ENCODE measurements at regions not wholly inside any gene's neighbourhood (a gene's known extent, or its start where the extent isn't known, plus 50 kb on each side); places are given as distances from the start of the nearest gene placed in this dataset.

GRCh38 chr15:79184465-79184892 lies 93.9 kb upstream of the RASGRF1 start:
- peak in 5 of 6 experiments; percentile 34 to 63 (median 49) for DNase-seq

- no peak for DNase-seq
These were observed 89.7 kb upstream of the RASGRF1 start for GRCh38 chr15:79180318-79180717.

- no peak for DNase-seq
These were observed 89.0 kb upstream of the RASGRF1 start for GRCh38 chr15:79179597-79179996.

DNA sequence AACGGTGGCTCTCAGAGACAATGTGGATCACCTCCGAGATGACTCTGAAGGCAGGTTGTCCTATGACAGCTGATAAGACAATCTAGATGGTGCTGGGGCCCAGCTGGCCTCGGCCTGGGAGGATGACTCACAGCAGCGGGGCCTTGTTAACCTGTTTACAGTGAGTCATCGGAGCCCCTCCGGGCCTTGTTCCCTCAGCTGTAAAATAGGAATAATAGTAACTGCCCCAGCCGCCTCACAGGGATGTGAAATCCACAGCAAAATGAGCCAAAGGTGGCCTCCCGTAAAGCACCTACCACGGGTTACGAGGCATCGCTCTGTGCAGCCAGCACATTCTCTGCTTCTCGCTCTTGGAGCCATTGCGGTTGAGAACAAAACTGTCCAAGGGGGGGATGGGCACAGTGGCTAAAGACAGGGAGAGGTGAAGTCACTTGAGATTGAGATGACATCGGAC lies 88.6 kb upstream of the RASGRF1 start:
- no peak for DNase-seq

GRCh38 chr15:79178594-79178993 lies 88.0 kb upstream of the RASGRF1 start:
- DNase-seq = no peak

DNA sequence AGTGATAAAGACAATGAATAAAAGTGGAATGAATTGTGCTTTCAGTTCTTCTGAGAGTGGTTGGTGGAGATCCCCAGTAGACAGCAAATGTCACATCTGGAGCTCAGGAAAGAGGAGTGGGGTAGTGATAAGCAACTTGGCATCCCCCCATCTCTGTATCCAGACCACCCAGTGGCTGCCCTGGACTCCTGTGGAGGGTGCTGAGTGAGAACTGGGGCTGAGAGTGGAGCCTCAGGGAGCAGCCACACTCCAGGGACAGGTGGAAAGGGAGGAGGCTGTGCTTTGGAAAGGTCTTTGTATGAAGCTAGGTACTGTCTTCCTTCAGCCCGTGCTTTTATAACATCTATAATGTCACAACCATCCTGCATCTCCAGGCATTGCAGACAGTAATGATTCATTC lies 85.6 kb upstream of the RASGRF1 start:
- no peak for DNase-seq

GRCh38 chr15:79172801-79173460 lies 82.4 kb upstream of the RASGRF1 start:
- DNase-seq = no peak

DNA sequence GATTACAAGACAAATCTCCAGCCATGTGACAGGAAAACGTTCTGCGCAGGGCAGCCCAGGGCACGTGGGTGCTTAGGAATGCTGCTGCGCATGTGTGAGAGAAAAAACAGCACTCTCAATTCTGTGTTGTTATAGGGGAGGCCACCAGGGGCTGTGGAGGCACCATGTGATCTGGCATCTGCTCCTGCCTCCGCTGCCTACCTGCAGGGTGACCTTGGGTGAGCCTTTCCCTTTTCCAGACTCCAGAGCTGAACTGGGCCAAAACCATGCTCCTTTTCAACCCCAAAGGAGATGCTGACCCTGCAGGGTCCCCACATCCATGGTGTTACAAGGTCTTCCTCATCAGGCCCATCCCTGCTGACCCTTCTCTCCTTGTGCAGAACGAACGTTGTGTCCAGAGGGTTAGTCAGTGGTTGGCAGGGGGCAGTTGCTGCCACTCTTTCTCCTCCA lies 81.5 kb upstream of the RASGRF1 start:
- no peak for DNase-seq

- no peak for DNase-seq
These were observed 80.9 kb upstream of the RASGRF1 start for GRCh38 chr15:79171320-79172031.

DNA sequence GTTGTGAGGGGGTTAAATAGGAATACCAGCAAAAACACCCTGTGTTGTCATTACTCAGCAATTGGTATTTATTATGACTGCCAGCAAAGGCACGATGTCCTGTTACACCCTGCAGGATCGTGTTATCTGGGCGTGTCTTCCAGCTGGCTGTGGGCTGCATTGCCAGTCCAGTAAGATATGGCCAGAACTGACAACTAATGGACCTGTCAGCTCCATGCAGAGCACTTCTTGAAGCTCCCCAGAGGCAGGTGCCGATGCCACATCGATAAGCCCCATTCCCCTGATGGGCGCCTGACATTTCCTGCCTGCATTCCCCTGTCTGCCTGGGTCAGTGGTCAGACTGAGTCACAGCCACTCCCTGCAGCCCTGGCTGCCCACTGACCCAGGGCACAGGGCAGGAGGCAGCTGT lies 79.7 kb upstream of the RASGRF1 start:
- no peak for DNase-seq

DNA sequence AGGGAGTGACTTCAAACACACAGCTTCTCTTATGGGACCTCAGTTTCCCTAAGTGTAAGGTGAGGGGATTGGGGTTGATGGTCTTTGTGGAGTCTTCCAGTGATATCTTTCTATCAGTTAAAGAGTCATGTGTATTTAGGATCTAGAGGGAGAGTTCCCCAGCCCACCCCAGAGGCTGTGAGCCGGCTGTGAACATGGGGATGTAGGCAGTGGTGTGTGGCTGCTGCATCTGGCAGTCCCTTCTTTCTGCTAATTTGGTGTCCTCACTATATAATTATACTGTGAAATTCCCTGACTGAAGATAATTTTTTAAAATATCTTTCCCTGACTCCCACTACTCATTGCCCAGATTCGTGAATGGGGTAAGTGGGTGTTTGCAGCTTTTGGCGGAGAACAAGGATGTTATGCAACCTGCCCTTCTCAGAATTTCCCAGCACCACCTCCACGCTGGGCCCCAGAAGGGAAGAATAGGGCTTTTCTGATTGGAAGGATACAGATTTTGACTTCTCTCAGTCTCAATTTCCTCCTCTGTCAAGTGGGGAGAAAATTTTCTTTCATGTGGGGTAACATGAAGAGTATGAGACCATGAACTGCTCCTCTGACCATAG lies 79.0 kb upstream of the RASGRF1 start:
- no peak for DNase-seq

GRCh38 chr15:79168922-79169456 lies 78.4 kb upstream of the RASGRF1 start:
- DNase-seq = no peak

DNA sequence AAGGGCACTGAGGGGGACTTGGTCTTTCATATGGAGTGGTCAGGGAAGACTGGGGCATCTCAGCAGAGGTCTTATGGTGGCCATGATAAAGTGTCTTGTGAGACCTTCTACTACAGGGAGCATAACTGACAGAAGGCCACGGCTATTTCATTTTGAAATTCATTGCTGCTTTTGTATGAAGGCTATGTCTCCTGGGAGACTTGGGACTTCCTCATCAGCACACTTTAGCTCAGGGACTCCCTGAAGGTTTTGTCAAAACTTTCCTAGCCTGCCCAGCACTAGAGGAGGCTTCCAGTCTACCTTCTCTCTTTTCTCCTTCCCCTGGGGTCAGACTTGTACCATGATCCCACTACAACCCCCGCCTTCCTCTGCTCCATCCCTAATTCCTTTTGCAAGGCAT lies 77.2 kb upstream of the RASGRF1 start:
- DNase-seq = no peak

DNA sequence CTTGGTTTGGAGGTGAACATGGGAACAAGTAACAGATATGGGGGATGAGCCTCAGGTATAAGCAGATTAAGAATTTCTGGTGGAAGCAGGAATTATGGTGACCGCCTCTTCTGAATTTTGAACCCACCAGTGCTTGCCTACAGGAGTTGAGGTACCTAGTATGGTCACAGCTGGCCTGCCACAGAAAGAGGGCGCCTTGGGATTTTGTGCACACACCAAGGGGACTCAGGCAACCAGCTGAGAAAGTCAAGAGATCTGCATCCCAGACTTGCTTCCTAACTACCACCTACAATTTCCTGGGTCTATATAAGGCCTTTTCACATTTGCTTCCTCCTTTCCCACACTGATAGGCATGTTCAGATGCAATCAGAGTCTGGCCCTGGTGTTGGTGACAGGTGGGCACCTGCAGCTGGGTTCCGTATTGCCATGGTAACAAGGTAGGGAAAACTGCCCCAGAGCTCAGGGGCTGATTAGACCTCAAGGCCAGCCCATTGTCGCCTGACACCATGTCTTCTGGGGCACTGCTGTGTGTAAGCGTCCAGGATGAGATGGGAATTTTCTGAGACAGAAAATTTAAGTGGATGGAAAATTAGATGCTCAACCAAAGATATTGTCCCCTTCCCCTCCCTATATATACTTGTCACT lies 75.9 kb upstream of the RASGRF1 start:
- no peak for DNase-seq

DNA sequence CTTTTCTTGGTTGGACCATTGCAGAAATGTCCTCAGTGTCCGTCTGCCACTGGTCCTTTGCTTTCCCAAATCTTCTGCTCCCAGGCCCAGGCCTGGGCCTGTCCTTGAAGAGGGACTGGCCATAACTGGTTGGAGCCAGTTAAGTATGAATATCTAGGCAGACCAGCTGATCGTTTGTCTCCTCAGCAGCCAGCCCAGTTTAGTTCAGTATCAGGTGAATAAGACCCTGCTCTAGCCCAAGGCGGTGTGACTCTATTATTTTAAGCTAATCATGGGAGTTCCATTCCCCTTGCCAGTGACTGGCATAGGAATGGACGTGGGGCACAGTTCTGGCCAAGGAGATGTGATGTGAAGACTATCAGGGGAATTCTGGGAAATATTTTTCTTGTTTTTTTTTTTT lies 73.9 kb upstream of the RASGRF1 start:
- DNase-seq = no peak

- no peak for DNase-seq
These were observed 73.5 kb upstream of the RASGRF1 start for GRCh38 chr15:79164043-79164442.

- DNase-seq = no peak
These were observed 72.8 kb upstream of the RASGRF1 start for GRCh38 chr15:79163395-79163794.

DNA sequence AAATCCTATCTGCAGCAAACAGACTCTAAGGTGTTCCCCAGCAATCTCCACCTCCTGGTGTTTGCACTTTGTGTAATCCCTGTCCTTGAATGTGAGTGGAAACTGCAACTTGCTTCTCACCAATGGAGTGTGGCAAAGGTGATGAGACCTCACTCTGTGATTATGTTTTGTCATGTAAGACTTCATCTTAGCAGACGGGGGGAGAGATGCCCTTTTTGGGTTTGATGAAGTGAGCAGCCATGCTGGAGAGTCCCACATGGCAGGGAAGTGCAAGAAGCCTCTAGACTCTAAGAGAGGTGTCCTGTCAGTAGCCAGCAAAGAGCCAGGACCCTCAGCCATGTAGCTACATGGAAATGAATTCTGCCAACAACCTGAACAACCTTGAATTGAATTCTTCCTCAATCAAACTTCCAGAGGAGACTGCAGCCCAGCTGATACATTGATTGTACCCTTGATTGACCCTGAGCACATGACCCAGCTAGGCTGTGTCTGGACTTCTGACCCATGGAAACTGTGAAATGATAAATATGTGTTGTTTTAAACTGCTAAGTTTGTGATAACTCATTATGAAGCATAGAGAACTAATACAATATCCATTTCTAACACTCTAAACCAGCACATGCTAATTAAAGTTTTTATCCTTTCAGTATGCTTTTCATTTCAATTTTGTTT lies 71.4 kb upstream of the RASGRF1 start:
- no peak for DNase-seq

DNA sequence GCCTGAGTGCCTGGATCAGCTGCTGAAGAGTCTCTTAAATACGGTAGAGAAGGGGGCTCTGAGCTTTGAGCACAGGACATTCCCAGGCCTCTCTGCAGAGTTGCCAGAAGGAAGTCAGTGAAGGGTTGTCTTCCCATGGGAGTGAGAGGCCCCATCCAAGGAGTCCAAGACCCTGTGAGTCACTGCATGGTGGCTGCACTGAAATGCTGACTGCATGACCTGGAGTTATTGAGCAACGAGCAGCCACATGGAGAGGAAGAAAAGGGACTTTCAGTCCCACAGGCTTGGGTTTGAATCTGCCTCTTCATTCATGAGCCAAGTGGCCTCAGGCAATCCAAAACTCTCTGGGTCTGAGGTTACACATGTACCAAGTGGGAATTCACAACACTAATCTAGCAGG lies 69.6 kb upstream of the RASGRF1 start:
- DNase-seq = no peak

- no peak for DNase-seq
These were observed 67.3 kb upstream of the RASGRF1 start for GRCh38 chr15:79157631-79158592.

- no peak for DNase-seq
These were observed 66.3 kb upstream of the RASGRF1 start for GRCh38 chr15:79156704-79157375.
